H1 (cell line): ENCODE measurements at regions not wholly inside any gene's neighbourhood (a gene's known extent, or its start where the extent isn't known, plus 50 kb on each side); places are given as distances from the start of the nearest gene placed in this dataset.

Source experiments
- CTCF ChIA-PET: fragments of 300-600 bp; sonication (Branson Sonifier 250); formaldehyde crosslinking; loops from one replicate; lab custom pipeline; 2021; ENCODE audit not compliant: partially characterized antibody; lab: Charles Lee
- POLR2A ChIA-PET: fragments of 300-600 bp; sonication (Branson Sonifier 250); formaldehyde crosslinking; loops from one replicate; lab custom pipeline; 2021; ENCODE audit warnings: inconsistent platforms; ENCODE audit not compliant: partially characterized antibody; lab: Charles Lee
- DNase-seq, 2 experiments: peaks; one replicate each; pipeline versions ENCODE4 v3.0.0 to v3.0.0-alpha.2; 2010 to 2022; ENCODE audit warnings: low spot score in 2 of 2, low read depth in 1 of 2, mixed read lengths in 1 of 2
- FAIRE-seq: peaks from 2 replicates; lab custom pipeline; 2011; peaks lifted over from hg19 to GRCh38; lab: Jason Lieb, UNC
- H2AFZ ChIP-seq: 2 replicates; pipeline ENCODE4 v1.8.1; 2012; ENCODE audit warnings: low read length, inconsistent platforms
- H2AK5ac ChIP-seq: 2 replicates; pipeline ENCODE4 v1.6.1; 2013; ENCODE audit warnings: low read depth, low read length
- H2BK120ac ChIP-seq: replicated peaks from 2 replicates; pipeline ENCODE3; 2013; ENCODE audit warnings: low read depth, low read length, inconsistent platforms
- H2BK12ac ChIP-seq: 2 replicates; pipeline ENCODE4 v1.6.1; 2013; ENCODE audit warnings: low read depth, low read length
- H2BK15ac ChIP-seq: 2 replicates; pipeline ENCODE4 v1.6.1; 2013; ENCODE audit warnings: low read length
- H2BK20ac ChIP-seq: 2 replicates; pipeline ENCODE4 v1.6.1; 2013; ENCODE audit warnings: low read length
- H2BK5ac ChIP-seq: 2 replicates; pipeline ENCODE4 v1.6.1; 2013; ENCODE audit warnings: low read depth, low read length
- H3K14ac ChIP-seq: 2 replicates; pipeline ENCODE4 v1.6.1; 2013; ENCODE audit warnings: inconsistent platforms; ENCODE audit not compliant: insufficient read length
- H3K18ac ChIP-seq: 2 replicates; pipeline ENCODE4 v1.6.1; 2013; ENCODE audit warnings: low read length; ENCODE audit errors: extremely low read depth
- H3K23ac ChIP-seq: 2 replicates; pipeline ENCODE4 v1.6.1; 2013; ENCODE audit warnings: inconsistent platforms; ENCODE audit not compliant: insufficient read length
- H3K23me2 ChIP-seq: 2 replicates; pipeline ENCODE4 v1.6.1; 2013; ENCODE audit warnings: low read depth, low read length
- H3K27ac ChIP-seq: 2 replicates; pipeline ENCODE4 v1.6.1; 2011; ENCODE audit warnings: low read depth, low read length, inconsistent platforms
- H3K27me3 ChIP-seq, 4 experiments: replicated peaks in 1 of 4; 1 replicate in 1 of 4; 2 replicates in 3 of 4; pipeline versions ENCODE4 v1.6.1 to v1.8.1; 2011 to 2013; ENCODE audit warnings: low read length in 3 of 4, mild to moderate bottlenecking in 3 of 4, inconsistent platforms in 2 of 4, mixed read lengths in 2 of 4, moderate library complexity in 1 of 4; ENCODE audit not compliant: control insufficient read depth in 3 of 4, insufficient read depth in 3 of 4; ENCODE audit errors: extremely low read depth in 1 of 4
- H3K36me3 ChIP-seq, 4 experiments: 2 replicates each; pipeline versions ENCODE4 v1.6.1 to v1.8.1; 2011 to 2013; ENCODE audit warnings: mild to moderate bottlenecking in 4 of 4, low read length in 3 of 4, moderate library complexity in 2 of 4, control low read depth in 1 of 4, inconsistent platforms in 1 of 4; ENCODE audit not compliant: insufficient read depth in 4 of 4, control insufficient read depth in 2 of 4
- H3K4ac ChIP-seq: replicated peaks from 2 replicates; pipeline ENCODE3; 2013; ENCODE audit warnings: low read length, low read depth, mixed read lengths, inconsistent platforms; ENCODE audit not compliant: insufficient read length
- H3K4me1 ChIP-seq, 4 experiments: replicated peaks in 1 of 4; 1 replicate in 1 of 4; 2 replicates in 3 of 4; pipeline versions ENCODE4 v1.6.1 to v1.8.1; 2011 to 2013; ENCODE audit warnings: low read length in 3 of 4, inconsistent platforms in 2 of 4, mixed read lengths in 1 of 4; ENCODE audit not compliant: insufficient read depth in 4 of 4, control insufficient read depth in 3 of 4
- H3K4me2 ChIP-seq, 2 experiments: 2 replicates each; pipeline versions ENCODE4 v1.6.1 to v1.8.1; 2011 to 2013; ENCODE audit warnings: low read depth in 2 of 2, low read length in 2 of 2, control low read depth in 1 of 2, inconsistent platforms in 1 of 2, mild to moderate bottlenecking in 1 of 2; ENCODE audit not compliant: insufficient read depth in 1 of 2
- H3K4me3 ChIP-seq, 4 experiments: fragments of 200-600, 300-600 bp in 1 of 4; sonication (generic), shearing (Covaris generic), sonication (Bioruptor Twin) in 1 of 4; 2 replicates each; pipeline versions ENCODE4 v1.5.1 to v1.8.1; 2011 to 2016; ENCODE audit warnings: low read length in 4 of 4, low read depth in 3 of 4, control low read depth in 2 of 4, inconsistent platforms in 2 of 4, mild to moderate bottlenecking in 2 of 4, mixed read lengths in 1 of 4, moderate library complexity in 1 of 4; ENCODE audit not compliant: insufficient read depth in 2 of 4; ENCODE audit errors: extremely low read depth in 1 of 4
- H3K56ac ChIP-seq: replicated peaks from 2 replicates; pipeline ENCODE3; 2013; ENCODE audit warnings: low read depth, mild to moderate bottlenecking, mixed read lengths, low read length, inconsistent platforms; ENCODE audit not compliant: insufficient read length
- H3K79me1 ChIP-seq: 2 replicates; pipeline ENCODE4 v1.6.1; 2013; ENCODE audit warnings: low read depth, low read length, control low read depth
- H3K79me2 ChIP-seq, 2 experiments: 2 replicates each; pipeline versions ENCODE4 v1.6.1 to v1.8.1; 2012 to 2013; ENCODE audit warnings: low read length in 2 of 2, mild to moderate bottlenecking in 2 of 2, inconsistent platforms in 1 of 2; ENCODE audit not compliant: insufficient read depth in 2 of 2, control insufficient read depth in 1 of 2
- H3K9ac ChIP-seq, 4 experiments: replicated peaks in 1 of 4; 1 replicate in 1 of 4; 2 replicates in 3 of 4; pipeline versions ENCODE4 v1.6.1 to v1.8.1; 2011 to 2013; ENCODE audit warnings: low read depth in 3 of 4, low read length in 3 of 4, control low read depth in 2 of 4, mild to moderate bottlenecking in 2 of 4, moderate library complexity in 2 of 4, inconsistent platforms in 1 of 4; ENCODE audit errors: extremely low read depth in 1 of 4
- H3K9me3 ChIP-seq, 2 experiments: 2 replicates each; pipeline versions ENCODE4 v1.6.1 to v1.8.1; 2012 to 2013; ENCODE audit warnings: mild to moderate bottlenecking in 2 of 2, moderate library complexity in 2 of 2, control low read depth in 1 of 2, inconsistent platforms in 1 of 2, low read depth in 1 of 2, low read length in 1 of 2, mixed read lengths in 1 of 2; ENCODE audit not compliant: insufficient read depth in 2 of 2
- H4K20me1 ChIP-seq, 2 experiments: replicated peaks in 1 of 2; 2 replicates each; pipeline versions ENCODE3 to v1.8.1; 2011 to 2013; ENCODE audit warnings: inconsistent platforms in 2 of 2, low read length in 2 of 2, mild to moderate bottlenecking in 1 of 2; ENCODE audit not compliant: insufficient read depth in 2 of 2, control insufficient read depth in 1 of 2
- H4K5ac ChIP-seq: 2 replicates; pipeline ENCODE4 v1.6.1; 2013; ENCODE audit warnings: low read length, low read depth, mixed read lengths, inconsistent platforms; ENCODE audit not compliant: insufficient read length
- H4K8ac ChIP-seq: 2 replicates; pipeline ENCODE4 v1.8.0; 2013; ENCODE audit warnings: mild to moderate bottlenecking, moderate library complexity, low read length, inconsistent platforms; ENCODE audit not compliant: insufficient read depth; ENCODE audit errors: extremely low read depth
- H4K91ac ChIP-seq: replicated peaks from 2 replicates; pipeline ENCODE3; 2013; ENCODE audit warnings: low read length, mixed read lengths, inconsistent platforms; ENCODE audit not compliant: insufficient read length
- BRCA1 ChIP-seq: IDR thresholded peaks from 2 replicates; pipeline ENCODE4 v1.6.1; 2012; ENCODE audit warnings: low read depth, low read length, improper control_type of control experiment
- CBX8 ChIP-seq: fragments of 300-800, 300-1000 bp; sonication (generic); IDR thresholded peaks from 2 replicates; pipeline ENCODE4 v1.7.1; 2016; ENCODE audit warnings: low read depth, low read length, borderline replicate concordance
- CHD1 ChIP-seq: IDR thresholded peaks from 2 replicates; pipeline ENCODE4 v1.6.1; 2012; ENCODE audit warnings: low read depth, low read length, improper control_type of control experiment
- CHD2 ChIP-seq: IDR thresholded peaks from 2 replicates; pipeline ENCODE4 v1.6.1; 2012; ENCODE audit warnings: low read length, improper control_type of control experiment
- EGR1 ChIP-seq: IDR thresholded peaks from 2 replicates; pipeline ENCODE4 v1.6.1; 2011; ENCODE audit warnings: low read depth, low read length, borderline replicate concordance
- HDAC6 ChIP-seq: IDR thresholded peaks from one replicate; pipeline ENCODE4 v1.7.1; 2012; ENCODE audit warnings: low read depth, mild to moderate bottlenecking, inconsistent platforms, low read length, moderate library complexity
- KDM5A ChIP-seq: fragments of 200-600 bp; IDR thresholded peaks from 2 replicates; pipeline ENCODE4 v1.7.1; 2012; ENCODE audit warnings: mild to moderate bottlenecking, low read length, inconsistent platforms, mixed read lengths
- POLR2A ChIP-seq, 2 experiments: IDR thresholded peaks; 1 replicate in 1 of 2; 2 replicates in 1 of 2; pipeline ENCODE4 v1.6.1; 2011; ENCODE audit warnings: low read depth in 2 of 2, low read length in 2 of 2, mild to moderate bottlenecking in 2 of 2; ENCODE audit errors: control extremely low read depth in 1 of 2
- RBBP5 ChIP-seq: IDR thresholded peaks from 2 replicates; pipeline ENCODE4 v1.7.1; 2012; ENCODE audit warnings: low read depth, mild to moderate bottlenecking, inconsistent platforms, low read length, moderate library complexity, borderline replicate concordance
- RFX5 ChIP-seq: IDR thresholded peaks from 2 replicates; pipeline ENCODE4 v1.6.1; 2011; ENCODE audit warnings: low read depth, low read length, improper control_type of control experiment, borderline replicate concordance
- RXRA ChIP-seq: IDR thresholded peaks from 2 replicates; pipeline ENCODE4 v1.6.1; 2011; ENCODE audit warnings: low read depth, mild to moderate bottlenecking, low read length, moderate library complexity; ENCODE audit not compliant: insufficient read depth
- SIN3A ChIP-seq, 2 experiments: IDR thresholded peaks in 1 of 2; conservative IDR thresholded peaks in 1 of 2; 2 replicates each; pipeline ENCODE4 v1.6.1; 2011 to 2012; ENCODE audit warnings: low read length in 2 of 2, improper control_type of control experiment in 1 of 2, low read depth in 1 of 2, mild to moderate bottlenecking in 1 of 2
- SIX5 ChIP-seq: IDR thresholded peaks from 2 replicates; pipeline ENCODE4 v1.6.1; 2011; ENCODE audit warnings: mild to moderate bottlenecking, low read depth, low read length
- SRF ChIP-seq: IDR thresholded peaks from 2 replicates; pipeline ENCODE4 v1.6.1; 2011; ENCODE audit warnings: mild to moderate bottlenecking, low read depth, low read length, moderate library complexity
- TBP ChIP-seq: IDR thresholded peaks from 2 replicates; pipeline ENCODE4 v1.6.1; 2011; ENCODE audit warnings: low read depth, low read length, improper control_type of control experiment
- USF2 ChIP-seq: IDR thresholded peaks from 2 replicates; pipeline ENCODE4 v1.6.1; 2011; ENCODE audit warnings: low read length, improper control_type of control experiment
- ZNF274 ChIP-seq: IDR thresholded peaks from 2 replicates; pipeline ENCODE4 v1.7.0; 2012; ENCODE audit warnings: low read length, borderline replicate concordance; ENCODE audit errors: extremely low read depth

GRCh38 chr12:87766044-87766443 is 263.2 kb downstream of the C12orf50 start:
- no peaks in the 10 kb centered on the region for H3K4me1 ChIP-seq
- POLR2A ChIA-PET, result no interaction called here
- no peak for TF ChIP-seq SIX5
- TF ChIP-seq SIN3A (conservative IDR thresholded peaks at IDR 0.05 in 1 of 2, IDR thresholded peaks at IDR 0.05 in 1 of 2; ENCODE audit: low read depth in 1 of 2, low read length in 2 of 2), result no peak
- no peak for TF ChIP-seq CHD2
- no peak for TF ChIP-seq EGR1
- no peak for TF ChIP-seq RFX5
- no peak for TF ChIP-seq CBX8
- TF ChIP-seq TBP, result no peak
- no peak for TF ChIP-seq RBBP5
- no peak for TF ChIP-seq RXRA
- no peak for TF ChIP-seq SRF
- no peak for TF ChIP-seq USF2
- no peak for TF ChIP-seq CHD1
- TF ChIP-seq BRCA1, result no peak
- TF ChIP-seq ZNF274, result no peak
- TF ChIP-seq KDM5A, result no peak
- TF ChIP-seq POLR2A (IDR thresholded peaks at IDR 0.05; ENCODE audit: control extremely low read depth in 1 of 2, low read depth in 2 of 2, low read length in 2 of 2), result no peak
- no peak for TF ChIP-seq HDAC6

More at GRCh38 chr12:87766044-87766443, 263.2 kb downstream of the C12orf50 start:
- FAIRE-seq (no peak), DNase-seq (no peak)
- Histone ChIP-seq H3K9me3 (no peaks in the 10 kb centered on the region), H3K4me2 (no peak overlapping the region), H4K5ac (no peak overlapping the region), H3K23ac (no peak overlapping the region), H2BK120ac (no peak overlapping the region), H4K20me1 (no peaks in the 10 kb centered on the region), H3K4me3 (no peak overlapping the region), H3K36me3 (no peaks in the 10 kb centered on the region), H2BK15ac (no peak overlapping the region), H3K14ac (no peak overlapping the region), H4K8ac (no peak overlapping the region), H2BK20ac (no peak overlapping the region), H3K18ac (no peak overlapping the region), H4K91ac (no peak overlapping the region), H3K4ac (no peak overlapping the region), H2AK5ac (no peak overlapping the region), H3K79me2 (no peaks in the 10 kb centered on the region), H3K23me2 (no peaks in the 10 kb centered on the region), H2AFZ (no peak overlapping the region), H3K79me1 (no peaks in the 10 kb centered on the region), H3K9ac (no peak overlapping the region), H3K56ac (no peak overlapping the region), H2BK5ac (no peak overlapping the region), H3K27ac (no peak overlapping the region), H3K27me3 (no peaks in the 10 kb centered on the region), H2BK12ac (no peak overlapping the region)
- CTCF ChIA-PET, result no interaction called here
